LNCAP (cell line): ENCODE measurements at regions not wholly inside any gene's neighbourhood (a gene's known extent, or its start where the extent isn't known, plus 50 kb on each side); places are given as distances from the start of the nearest gene placed in this dataset.

Experiments
- TF ChIP-seq, protein P1 (sequence below): fragments of 450-650 bp; IDR thresholded peaks from 2 replicates; pipeline ENCODE4 v1.5.1; 2017; ENCODE audit warnings: mild to moderate bottlenecking

DNA sequence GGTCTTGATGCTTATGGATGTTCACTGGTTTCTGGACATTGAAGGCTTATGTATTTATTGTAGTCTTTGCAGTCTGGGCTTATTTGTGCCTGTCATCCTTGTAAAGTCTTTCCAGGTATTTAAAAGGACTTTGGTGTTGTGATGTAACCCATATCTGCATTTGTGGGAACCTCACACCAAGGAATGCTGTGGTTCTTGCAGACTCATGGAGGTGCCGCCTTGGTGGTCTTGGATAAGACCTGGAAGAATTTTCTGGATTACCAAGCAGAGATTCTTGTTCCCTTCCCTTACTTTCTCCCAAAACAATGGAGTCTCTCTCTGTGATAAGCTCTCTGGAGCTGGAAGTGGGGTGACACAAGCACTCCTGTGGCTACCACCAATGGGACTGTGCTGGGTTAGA is 363.5 kb upstream of the NECTIN3 start:
- TF ChIP-seq, protein P1, sequence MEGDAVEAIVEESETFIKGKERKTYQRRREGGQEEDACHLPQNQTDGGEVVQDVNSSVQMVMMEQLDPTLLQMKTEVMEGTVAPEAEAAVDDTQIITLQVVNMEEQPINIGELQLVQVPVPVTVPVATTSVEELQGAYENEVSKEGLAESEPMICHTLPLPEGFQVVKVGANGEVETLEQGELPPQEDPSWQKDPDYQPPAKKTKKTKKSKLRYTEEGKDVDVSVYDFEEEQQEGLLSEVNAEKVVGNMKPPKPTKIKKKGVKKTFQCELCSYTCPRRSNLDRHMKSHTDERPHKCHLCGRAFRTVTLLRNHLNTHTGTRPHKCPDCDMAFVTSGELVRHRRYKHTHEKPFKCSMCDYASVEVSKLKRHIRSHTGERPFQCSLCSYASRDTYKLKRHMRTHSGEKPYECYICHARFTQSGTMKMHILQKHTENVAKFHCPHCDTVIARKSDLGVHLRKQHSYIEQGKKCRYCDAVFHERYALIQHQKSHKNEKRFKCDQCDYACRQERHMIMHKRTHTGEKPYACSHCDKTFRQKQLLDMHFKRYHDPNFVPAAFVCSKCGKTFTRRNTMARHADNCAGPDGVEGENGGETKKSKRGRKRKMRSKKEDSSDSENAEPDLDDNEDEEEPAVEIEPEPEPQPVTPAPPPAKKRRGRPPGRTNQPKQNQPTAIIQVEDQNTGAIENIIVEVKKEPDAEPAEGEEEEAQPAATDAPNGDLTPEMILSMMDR, result no peak

DNA sequence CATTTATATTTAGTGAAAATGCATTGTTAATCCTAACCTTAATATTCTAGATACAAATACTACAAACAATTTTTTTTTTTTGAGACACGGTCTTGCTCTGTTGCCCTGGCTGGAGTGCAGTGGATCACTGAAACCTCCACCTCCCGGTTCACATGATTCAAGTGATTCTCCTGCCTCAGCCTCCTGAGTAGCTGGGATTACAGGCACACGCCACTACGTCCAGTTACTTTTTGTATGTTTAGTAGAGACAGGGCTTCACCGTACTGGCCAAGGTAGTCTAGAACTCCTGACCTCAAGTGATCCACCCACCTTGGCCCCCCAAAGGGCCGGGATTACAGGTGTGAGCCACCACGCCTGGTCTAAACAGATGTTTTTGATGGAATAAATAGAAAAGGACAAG is 361.5 kb upstream of the NECTIN3 start:
- TF ChIP-seq, protein P1, result no peak

DNA sequence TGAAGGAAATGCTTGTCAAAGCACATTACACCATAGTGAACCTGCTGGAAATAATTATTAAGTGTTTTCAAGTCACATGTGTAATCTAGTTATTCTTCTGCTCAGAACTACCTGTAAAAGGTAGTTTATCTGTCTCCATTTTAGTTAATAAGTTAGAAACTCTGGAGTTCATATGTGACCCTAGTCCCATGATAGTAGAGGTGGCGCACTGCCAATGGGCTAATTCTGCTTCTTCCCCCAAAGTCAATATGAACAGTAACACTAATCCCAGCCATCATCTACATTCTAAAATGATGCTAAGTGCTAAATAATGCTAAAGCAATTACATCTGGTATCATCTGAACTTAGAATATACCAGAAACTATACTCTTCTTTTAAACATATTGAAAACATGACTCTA is 361.0 kb upstream of the NECTIN3 start:
- TF ChIP-seq, protein P1, result no peak

DNA sequence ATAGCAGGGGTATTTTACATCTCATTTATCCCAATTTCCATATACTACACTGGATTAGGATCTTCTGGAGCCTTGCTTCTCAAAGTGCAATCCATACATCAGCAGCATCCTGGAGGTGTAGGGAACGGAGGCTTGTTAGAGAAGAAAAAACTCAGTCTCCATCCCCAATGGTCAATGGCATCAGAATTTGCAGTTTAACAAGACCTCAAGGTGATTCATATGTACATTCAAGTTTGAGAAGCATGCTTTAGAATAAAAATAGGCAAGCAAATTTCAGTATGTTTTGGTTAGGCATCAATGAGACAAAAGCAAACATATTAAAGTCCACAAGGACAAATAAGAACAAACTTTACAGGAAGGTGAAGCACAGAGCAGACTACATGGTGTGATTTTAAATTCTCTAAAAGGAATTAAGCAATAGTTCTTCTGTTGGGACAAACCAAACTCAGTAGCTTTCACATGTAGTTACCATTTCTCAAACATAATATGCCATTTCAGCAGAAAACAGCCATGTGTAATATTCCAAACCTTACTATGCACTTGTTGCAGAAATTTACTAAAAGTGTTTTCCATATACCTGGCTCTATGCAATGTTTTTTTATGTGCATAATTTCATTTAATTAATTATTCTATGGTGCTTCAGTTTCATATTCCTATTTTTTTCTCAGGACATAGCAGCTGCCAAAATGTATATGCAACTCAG is 360.3 kb upstream of the NECTIN3 start:
- TF ChIP-seq, protein P1, result no peak

DNA sequence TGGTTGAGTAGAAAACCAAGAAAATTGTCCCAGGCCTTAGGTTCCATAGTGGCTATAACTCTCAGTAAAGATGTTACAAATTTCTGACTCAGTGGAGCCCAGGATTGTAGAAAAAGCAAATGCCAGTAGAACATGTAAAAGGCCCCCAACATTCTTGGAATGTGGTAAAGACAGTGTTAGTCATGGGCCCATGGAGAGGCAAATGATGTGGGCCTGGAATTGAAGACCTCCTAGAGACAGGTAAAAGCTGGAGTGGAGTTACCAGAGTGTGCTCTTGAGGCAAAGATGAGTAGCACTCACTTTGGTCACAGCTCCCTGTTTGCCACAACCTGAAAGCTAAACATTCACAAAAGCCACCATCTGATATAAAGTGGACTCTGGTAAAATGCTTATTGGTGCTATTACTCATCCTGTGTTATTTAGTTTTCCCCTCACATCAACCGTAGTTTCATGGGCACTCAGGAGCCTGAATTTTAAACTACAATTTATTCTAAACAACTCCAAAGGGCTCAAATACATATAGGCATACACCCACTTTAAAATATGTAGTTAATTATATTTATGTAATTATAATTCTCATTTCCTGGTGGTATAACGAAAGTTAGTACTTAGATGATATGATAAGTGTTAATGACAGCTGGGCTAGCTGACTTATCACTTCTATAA is 359.6 kb upstream of the NECTIN3 start:
- TF ChIP-seq, protein P1, result no peak

DNA sequence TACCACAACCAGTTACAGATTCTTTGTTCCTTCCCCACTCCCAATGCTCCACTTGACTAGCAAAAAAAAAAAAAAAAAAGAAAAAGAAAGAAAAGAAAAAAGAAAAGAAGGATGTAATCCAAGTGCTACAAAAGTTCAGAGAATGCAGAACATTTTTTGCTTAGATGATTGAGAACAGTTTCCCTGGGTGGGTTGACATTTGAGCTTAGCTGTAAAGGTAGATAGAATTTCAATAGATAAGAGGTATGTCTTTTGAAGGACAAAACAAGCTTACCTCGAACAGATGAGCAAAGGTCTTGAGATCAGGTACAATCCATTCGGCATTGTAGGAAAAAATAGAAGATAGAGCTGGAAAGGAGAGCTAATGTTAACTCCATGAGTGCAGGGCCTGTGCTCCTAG is 344.6 kb upstream of the NECTIN3 start:
- TF ChIP-seq, protein P1, result no peak

DNA sequence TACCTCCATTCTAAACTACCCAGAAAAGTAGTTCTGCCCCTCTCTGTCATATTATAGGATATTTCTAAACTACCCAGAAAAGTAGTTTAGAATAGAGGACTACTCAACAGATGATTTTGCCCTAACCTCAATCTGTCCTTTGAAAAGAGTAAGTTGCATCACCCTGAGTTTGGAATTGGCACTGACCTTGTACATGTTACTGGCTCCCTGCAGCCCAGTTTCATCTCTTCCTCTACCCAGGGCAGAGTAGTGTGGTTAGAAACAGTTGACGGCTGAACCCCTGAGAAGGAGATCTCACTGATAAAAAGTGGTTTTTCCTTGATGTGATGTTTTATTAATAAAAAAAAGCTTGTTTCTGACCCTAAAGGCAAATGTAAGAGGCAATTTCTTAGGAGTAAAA is 340.5 kb upstream of the NECTIN3 start:
- TF ChIP-seq, protein P1, result no peak
